GM18502 (cell line): ENCODE measurements at regions not wholly inside any gene's neighbourhood (a gene's known extent, or its start where the extent isn't known, plus 50 kb on each side); places are given as distances from the start of the nearest gene placed in this dataset.

ENCODE experiments used
- ATAC-seq: cut with Tn5 transposase; IDR thresholded peaks from one replicate; pipeline ENCODE4 v1.9.1; 2021; ENCODE audit warnings: mild to moderate bottlenecking; ENCODE audit not compliant: unreplicated experiment, poor library complexity

GRCh38 chr1:185420588-185421081 is 103.6 kb upstream of the IVNS1ABP start:
- ATAC-seq: no peak

GRCh38 chr1:185419718-185420117 is 102.7 kb upstream of the IVNS1ABP start:
- ATAC-seq: no peak

DNA sequence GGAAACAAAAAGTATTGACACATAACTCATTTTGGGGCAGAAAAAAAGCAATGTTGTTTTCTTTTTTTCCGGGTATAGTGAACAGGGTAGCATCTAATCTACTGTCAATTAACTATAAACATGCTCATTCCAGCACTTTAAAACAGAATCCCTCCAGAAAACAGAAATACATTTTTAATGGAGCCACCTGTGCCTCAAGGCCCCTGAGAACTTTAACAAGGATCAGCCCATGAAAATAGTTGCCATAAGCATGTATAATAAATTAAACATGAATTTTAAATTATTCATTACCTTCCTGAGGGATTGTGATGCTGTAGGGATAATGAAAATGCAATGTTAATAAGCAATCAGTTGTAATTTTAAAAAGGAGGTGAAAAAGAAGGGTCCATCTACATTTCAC is 101.4 kb upstream of the IVNS1ABP start:
- no peak for ATAC-seq

GRCh38 chr1:185412385-185413087 is 95.5 kb upstream of the IVNS1ABP start:
- ATAC-seq: peak; percentile 41

DNA sequence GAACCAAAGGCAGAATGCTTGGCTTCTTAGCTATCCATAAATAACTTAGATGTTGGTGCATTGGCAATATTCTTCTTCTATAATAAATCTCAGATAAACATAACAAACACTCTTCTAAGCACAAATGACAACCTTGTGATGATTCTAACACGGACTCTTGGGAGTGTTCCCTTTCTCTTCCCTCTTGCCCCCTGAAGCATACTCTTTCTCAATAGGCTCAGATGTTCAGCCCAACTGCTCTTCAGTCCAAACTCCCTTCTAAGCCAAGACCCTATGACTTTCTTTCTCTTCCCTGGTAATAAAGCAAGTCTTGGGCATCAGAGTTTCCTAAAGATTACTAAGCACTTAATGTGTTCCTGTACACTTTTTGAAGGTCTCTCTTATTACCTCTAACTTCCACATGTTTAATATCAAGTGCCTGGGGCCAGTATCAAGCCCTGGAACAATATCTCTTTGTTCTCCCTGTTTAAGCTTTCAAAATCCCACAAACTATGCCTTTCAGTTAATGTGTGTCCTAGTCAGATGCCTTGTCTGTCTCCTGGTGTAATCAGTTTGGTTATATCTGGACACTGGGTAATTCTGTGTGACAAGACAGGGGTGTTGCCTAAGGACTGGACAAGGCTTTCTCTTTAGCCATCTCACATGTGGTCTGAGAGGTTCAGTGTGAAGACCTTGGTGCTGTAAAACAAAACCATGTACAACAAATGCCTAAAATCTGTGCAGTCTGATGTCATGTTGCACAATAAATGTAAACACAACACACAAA is 92.9 kb upstream of the IVNS1ABP start:
- no peak for ATAC-seq

- no peak for ATAC-seq
These were observed 92.3 kb upstream of the IVNS1ABP start for GRCh38 chr1:185409345-185409744.

DNA sequence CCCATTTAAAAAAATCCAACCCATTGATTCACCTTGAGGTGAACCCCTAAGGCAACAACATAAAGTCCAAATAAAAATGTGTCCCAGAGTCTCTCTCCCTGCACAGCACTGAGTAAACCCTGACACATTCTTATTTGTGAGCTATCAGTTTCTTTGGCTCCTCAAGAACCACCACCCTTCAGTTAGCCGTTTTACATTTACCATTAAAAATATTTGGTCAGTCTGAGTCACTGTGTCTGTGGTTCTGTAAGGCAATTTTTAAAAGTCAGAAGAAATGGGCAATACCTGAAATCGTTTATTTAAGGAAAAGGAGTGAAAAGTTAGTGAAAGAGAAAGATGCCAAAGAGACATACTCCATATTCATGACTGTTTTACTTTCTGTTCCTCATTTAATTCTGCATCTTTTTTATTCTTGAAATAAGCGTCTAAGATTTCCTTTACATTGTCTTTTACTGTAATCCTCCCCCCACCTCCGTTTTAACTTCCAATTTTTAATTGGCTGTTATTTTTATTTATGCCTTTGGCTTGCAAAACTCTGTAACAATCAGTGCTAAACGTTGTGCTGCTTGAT is 91.7 kb upstream of the IVNS1ABP start:
- ATAC-seq: no peak

DNA sequence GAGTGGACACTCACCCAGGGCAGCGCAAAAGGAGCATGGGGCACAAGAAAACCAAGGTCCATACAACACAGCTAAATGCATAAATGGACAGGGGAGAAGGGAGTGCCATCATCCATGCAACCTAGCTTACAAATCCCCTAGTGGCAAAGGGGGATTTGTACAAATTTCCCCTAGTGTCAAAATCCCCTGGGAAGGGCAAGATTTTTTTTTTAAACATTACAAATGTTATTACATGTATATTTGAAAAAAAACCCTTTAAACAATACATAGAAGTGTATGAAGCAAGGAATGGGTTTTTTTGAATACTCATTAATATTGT is 89.6 kb upstream of the IVNS1ABP start:
- no peak for ATAC-seq

DNA sequence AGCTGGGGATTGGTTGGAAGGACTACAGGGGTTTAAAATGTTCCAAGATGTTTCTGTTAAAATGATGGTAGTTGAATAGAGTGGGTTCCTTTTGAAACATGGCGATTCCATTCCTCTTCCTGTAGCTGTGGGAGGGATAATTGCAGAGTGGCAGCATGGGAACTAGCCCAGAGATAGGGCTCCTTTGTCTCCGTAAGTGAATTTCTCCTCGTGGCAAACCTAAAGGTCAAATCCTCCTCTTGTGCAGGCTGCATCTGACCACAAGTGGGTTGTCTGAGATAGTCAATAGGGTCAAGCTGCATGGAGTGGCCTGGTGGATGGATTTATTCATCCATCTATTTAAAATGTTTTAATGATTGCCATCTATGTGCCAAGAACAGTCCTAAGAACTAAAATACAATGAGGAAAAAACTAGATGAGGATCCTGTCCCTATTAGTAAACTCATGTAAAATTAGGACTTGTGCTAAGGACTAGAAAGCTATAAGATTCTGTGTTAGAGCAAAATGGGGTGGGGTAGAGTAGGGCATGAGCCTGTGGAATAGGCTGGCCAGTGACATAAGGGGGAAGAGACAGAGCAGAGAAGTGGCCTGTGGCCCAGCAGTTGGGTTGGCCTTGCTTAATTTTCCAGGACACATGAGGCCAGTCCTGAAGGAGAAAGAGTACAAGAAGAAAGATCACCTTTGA is 89.1 kb upstream of the IVNS1ABP start:
- ATAC-seq: no peak

DNA sequence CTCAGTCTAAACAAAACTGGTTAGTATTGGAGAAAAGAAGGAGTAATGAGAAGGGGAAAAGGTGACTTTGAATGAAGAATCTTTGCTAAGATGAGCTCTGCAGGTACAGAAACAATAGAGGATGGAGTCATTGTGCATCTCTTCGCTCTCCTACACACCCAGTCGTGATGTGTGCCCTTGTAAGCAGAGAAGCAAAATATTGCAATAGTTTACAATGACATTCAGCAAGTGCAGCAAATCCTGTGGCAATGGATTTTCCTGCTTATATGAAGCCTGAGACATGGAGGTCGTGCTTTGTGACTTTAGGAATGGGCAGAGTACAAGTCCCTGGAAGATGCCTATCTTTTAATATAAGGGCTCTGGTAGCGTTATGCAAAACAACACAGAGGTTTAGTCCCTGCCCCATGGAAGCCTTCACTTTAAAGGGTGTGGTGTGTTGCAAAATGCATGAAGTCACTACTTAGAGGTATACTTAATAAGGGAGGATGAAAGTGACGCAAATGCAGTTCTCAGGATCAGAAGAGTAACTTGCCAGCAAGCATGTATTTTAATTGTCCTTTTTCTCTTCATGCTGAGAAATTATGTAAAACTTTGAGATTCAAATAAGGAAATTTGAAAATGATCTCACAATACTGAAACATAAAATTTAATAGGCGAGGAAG is 88.0 kb upstream of the IVNS1ABP start:
- no peak for ATAC-seq

DNA sequence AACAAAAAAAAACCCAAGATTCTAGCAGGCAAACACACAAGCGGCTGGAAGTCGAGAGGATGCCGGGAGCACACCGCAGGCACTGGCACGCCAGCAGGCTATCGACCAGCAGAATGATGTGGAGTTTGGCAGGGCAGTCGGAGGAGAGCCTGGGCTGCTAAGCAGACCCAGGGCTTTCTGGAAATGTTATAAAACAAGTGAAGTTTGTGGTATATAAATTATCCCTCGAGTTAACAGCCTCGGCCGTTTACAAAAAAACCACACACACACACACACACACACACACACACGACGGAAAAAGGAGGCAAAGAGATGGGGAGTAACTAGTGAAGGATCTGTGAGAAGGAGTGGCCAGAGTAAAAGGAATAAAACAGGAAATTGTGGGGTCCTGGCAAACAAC is 87.2 kb upstream of the IVNS1ABP start:
- no peak for ATAC-seq

- no peak for ATAC-seq
These were observed 85.9 kb upstream of the IVNS1ABP start for GRCh38 chr1:185402930-185403329.

- ATAC-seq: no peak
These were observed 84.0 kb upstream of the IVNS1ABP start for GRCh38 chr1:185401019-185401418.

- ATAC-seq: no peak
These were observed 83.0 kb upstream of the IVNS1ABP start for GRCh38 chr1:185400052-185400451.

DNA sequence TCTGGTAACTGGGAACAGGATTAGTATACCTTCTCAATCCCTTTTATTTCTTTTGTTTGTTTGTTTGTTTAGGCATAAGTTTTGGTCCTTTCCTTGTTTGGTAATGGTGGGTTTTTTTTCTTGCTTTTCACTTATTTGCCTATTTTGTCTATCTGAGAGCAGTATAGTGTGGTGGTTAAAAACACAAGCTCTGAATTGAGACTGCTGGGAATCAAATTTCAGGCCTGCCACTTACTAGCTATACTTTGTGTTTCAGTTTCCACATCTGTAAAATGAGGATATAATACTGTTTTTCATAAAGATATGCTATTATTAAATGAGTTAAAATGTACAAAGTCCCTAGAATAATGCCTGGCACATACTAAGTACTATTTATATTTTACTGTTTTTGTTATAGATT is 81.6 kb upstream of the IVNS1ABP start:
- ATAC-seq: peak; percentile 62

GRCh38 chr1:185398022-185398421 is 81.0 kb upstream of the IVNS1ABP start:
- ATAC-seq: no peak

- no peak for ATAC-seq
These were observed 80.1 kb upstream of the IVNS1ABP start for GRCh38 chr1:185397183-185397582.

DNA sequence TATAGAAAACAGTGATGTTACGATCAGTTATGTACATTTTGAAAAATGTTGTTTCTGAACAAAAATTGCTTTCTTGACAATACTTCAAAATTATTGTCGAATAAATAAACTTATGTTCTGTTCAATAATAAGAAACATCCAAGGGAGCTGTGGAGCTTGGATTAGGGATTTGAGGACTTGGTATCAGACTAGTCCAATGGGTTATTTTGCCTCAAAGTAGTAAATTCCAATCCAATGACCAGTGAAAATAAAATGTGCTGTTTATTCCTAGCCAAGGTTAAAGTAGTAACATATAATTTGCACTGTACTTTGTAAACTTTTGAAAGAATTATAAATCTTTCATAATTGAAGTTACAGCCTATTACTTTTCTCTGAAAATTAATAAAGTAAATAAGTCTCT is 79.1 kb upstream of the IVNS1ABP start:
- ATAC-seq: no peak

- no peak for ATAC-seq
These were observed 76.8 kb upstream of the IVNS1ABP start for GRCh38 chr1:185393815-185394214.

DNA sequence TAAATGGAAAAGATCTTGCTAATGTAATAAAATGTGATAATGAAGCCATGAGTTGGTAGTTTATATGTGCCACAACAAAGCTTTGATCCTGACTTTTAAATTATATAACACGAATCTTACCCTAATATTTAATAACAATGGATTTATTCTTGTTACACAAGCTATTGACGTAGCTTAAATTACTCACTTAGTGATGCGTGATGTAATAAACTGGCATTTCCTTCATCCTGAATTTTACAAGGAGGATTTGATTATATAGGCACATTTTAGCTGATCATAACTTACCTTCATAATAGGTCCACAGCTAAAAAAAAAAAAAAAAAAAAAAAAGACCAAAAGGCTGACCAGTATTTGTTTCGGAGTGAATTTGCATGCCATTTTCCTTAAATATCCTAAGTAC is 76.2 kb upstream of the IVNS1ABP start:
- no peak for ATAC-seq

GRCh38 chr1:185388815-185389214 is 71.8 kb upstream of the IVNS1ABP start:
- ATAC-seq: no peak
